GM10266 (cell line): ENCODE measurements at regions not wholly inside any gene's neighbourhood (a gene's known extent, or its start where the extent isn't known, plus 50 kb on each side); places are given as distances from the start of the nearest gene placed in this dataset.

Source experiments
- DNase-seq: peaks from one replicate; pipeline ENCODE4 v3.0.0; 2012; ENCODE audit errors: extremely low spot score
- TF ChIP-seq, protein P1 (sequence below): IDR thresholded peaks from 2 replicates; pipeline ENCODE4 v1.5.1; 2012; ENCODE audit warnings: mild to moderate bottlenecking, low read depth; ENCODE audit not compliant: control insufficient read depth, insufficient read depth; ENCODE audit errors: missing control alignments

DNA sequence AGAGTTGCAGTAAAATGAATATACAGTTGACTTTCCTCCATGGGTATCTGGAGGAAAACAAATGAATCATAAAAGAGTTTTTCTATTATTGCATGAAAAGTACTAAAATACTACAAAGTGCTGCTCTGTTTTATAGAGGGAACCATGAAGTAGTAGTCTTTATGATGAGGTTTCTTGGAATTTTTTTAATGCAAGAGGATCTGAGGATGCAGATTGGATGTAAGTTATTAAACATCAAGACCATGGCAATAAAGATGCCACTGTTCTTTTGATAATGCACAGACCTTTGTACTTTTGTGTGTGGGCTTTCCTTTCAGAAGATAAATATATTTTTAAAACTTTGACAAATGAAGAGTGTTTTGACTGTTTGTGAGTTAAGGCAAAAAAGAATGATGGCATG lies 87.5 kb downstream of the DACT1 start:
- no peak for DNase-seq
- TF ChIP-seq, protein P1, sequence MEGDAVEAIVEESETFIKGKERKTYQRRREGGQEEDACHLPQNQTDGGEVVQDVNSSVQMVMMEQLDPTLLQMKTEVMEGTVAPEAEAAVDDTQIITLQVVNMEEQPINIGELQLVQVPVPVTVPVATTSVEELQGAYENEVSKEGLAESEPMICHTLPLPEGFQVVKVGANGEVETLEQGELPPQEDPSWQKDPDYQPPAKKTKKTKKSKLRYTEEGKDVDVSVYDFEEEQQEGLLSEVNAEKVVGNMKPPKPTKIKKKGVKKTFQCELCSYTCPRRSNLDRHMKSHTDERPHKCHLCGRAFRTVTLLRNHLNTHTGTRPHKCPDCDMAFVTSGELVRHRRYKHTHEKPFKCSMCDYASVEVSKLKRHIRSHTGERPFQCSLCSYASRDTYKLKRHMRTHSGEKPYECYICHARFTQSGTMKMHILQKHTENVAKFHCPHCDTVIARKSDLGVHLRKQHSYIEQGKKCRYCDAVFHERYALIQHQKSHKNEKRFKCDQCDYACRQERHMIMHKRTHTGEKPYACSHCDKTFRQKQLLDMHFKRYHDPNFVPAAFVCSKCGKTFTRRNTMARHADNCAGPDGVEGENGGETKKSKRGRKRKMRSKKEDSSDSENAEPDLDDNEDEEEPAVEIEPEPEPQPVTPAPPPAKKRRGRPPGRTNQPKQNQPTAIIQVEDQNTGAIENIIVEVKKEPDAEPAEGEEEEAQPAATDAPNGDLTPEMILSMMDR = no peak

- DNase-seq = no peak
Observed at GRCh38 chr14:58725871-58726270, 88.1 kb downstream of the DACT1 start.

GRCh38 chr14:58730792-58731464 lies 93.2 kb downstream of the DACT1 start:
- DNase-seq = no peak

More at GRCh38 chr14:58725871-58726270, 88.1 kb downstream of the DACT1 start:
- TF ChIP-seq, protein P1 = no peak

DNA sequence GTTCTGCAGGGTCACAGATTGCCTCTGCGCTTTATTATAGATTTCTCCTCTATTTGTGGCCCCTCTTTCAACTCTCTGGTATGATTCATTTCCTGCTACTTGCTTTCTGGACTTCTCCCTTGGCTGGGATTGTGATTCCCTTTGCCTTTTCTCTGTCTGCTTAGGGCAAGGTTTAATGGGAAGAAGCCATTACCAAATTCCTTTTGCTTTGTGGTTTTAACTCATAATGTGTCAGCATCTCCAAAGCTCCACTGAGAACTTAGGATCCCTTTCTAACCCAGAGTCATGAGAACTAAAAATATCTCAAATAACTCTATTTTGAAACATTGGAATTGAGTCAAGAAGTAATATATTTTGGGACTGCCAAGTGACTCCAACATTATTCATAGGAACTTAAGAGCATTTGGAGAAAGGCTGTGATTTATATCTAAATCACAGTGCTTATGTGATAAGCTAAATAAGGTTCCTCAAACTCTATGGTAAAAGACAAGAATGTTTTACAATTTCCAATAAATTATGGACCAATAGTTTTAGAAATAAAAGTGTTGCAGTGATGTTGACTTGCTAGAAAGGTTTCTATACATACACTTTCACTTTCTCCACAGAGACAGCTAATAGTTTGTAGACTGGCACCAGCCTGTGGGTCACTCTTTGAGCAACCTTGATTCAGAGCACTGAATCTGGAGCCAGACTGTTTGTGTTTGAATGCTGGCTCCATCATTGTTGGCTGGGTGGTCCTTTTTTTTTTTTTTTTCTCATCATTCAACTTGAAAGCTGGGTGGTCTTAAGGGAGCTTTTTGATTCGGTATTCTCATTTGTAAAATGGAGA lies 93.9 kb downstream of the DACT1 start:
- TF ChIP-seq, protein P1 = no peak
- no peak for DNase-seq

More at GRCh38 chr14:58730792-58731464, 93.2 kb downstream of the DACT1 start:
- TF ChIP-seq, protein P1 = no peak

- DNase-seq = no peak
- TF ChIP-seq, protein P1 = no peak
Observed at GRCh38 chr14:58732387-58732786, 94.6 kb downstream of the DACT1 start.

- TF ChIP-seq, protein P1 = no peak
- no peak for DNase-seq
Observed at GRCh38 chr14:58733451-58734208, 95.9 kb downstream of the DACT1 start.
